IMR-90 (cell line): ENCODE measurements at regions not wholly inside any gene's neighbourhood (a gene's known extent, or its start where the extent isn't known, plus 50 kb on each side); places are given as distances from the start of the nearest gene placed in this dataset.

Experiments used
- ATAC-seq: fragments of 200-7000 bp; cut with Tn5 transposase; 2 replicates; pipeline ENCODE4 v1.9.1; 2020; ENCODE audit warnings: low read depth, mild to moderate bottlenecking, moderate library complexity
- BruUV-seq: library from RNA; stranded (reverse); fragments of 400-500 nt; replicated peaks from 2 replicates; lab custom pipeline; 2021; lab: Mats Ljungman, UMichigan
- CTCF ChIA-PET: fragments of 300-600 bp; formaldehyde crosslinking; extraction: SDS; loops from one replicate; lab custom pipeline; 2021; ENCODE audit warnings: antibody characterized with exemption; lab: Yijun Ruan, JAX
- POLR2A ChIA-PET: fragments of 300-600 bp; sonication (Branson Sonifier 250); formaldehyde crosslinking; loops from one replicate; lab custom pipeline; 2022; ENCODE audit warnings: antibody characterized with exemption; ENCODE audit not compliant: unreplicated experiment; lab: Charles Lee
- DNase-seq: peaks from one replicate; pipeline ENCODE4 v3.0.0; 2013
- H2AFZ ChIP-seq: replicated peaks from 2 replicates; pipeline ENCODE3; 2013; ENCODE audit warnings: low read length, mild to moderate bottlenecking; ENCODE audit not compliant: poor library complexity
- H2AK5ac ChIP-seq: 2 replicates; pipeline ENCODE4 v1.6.1; 2013; ENCODE audit warnings: low read depth, low read length, inconsistent platforms
- H2AK9ac ChIP-seq: replicated peaks from 2 replicates; pipeline ENCODE3; 2013; ENCODE audit warnings: mild to moderate bottlenecking, low read depth, low read length, moderate library complexity; ENCODE audit not compliant: poor library complexity
- H2BK120ac ChIP-seq: 2 replicates; pipeline ENCODE4 v1.6.1; 2013; ENCODE audit warnings: low read depth, low read length, inconsistent platforms
- H2BK15ac ChIP-seq: 3 replicates; pipeline ENCODE4 v1.6.1; 2013; ENCODE audit warnings: low read depth, low read length, inconsistent platforms
- H2BK20ac ChIP-seq: 2 replicates; pipeline ENCODE4 v1.6.1; 2013; ENCODE audit warnings: low read depth, mild to moderate bottlenecking, inconsistent platforms, low read length, moderate library complexity
- H2BK5ac ChIP-seq: 2 replicates; pipeline ENCODE4 v1.6.1; 2013; ENCODE audit warnings: mild to moderate bottlenecking, low read depth, low read length, inconsistent platforms; ENCODE audit not compliant: poor library complexity, severe bottlenecking
- H3K14ac ChIP-seq: replicated peaks from 2 replicates; pipeline ENCODE4 v1.6.1; 2013; ENCODE audit warnings: low read depth, low read length, inconsistent platforms
- H3K18ac ChIP-seq: 2 replicates; pipeline ENCODE4 v1.6.1; 2013; ENCODE audit warnings: low read depth, low read length, control low read depth
- H3K23ac ChIP-seq: 2 replicates; pipeline ENCODE4 v1.6.1; 2013; ENCODE audit warnings: low read depth, low read length, inconsistent platforms
- H3K27ac ChIP-seq: 2 replicates; pipeline ENCODE4 v1.5.1; 2013; ENCODE audit warnings: mild to moderate bottlenecking, control low read depth, low read length; ENCODE audit not compliant: insufficient read depth
- H3K27me3 ChIP-seq: 2 replicates; pipeline ENCODE4 v1.6.1; 2013; ENCODE audit warnings: low read length; ENCODE audit not compliant: control insufficient read depth, insufficient read depth
- H3K36me3 ChIP-seq: 2 replicates; pipeline ENCODE4 v1.6.1; 2013; ENCODE audit warnings: low read length, mixed read lengths; ENCODE audit not compliant: control insufficient read depth, insufficient read depth
- H3K4ac ChIP-seq: 2 replicates; pipeline ENCODE4 v1.6.1; 2013; ENCODE audit warnings: low read depth, low read length, inconsistent platforms
- H3K4me1 ChIP-seq: 2 replicates; pipeline ENCODE4 v1.6.1; 2013; ENCODE audit warnings: low read length, mixed read lengths; ENCODE audit not compliant: control insufficient read depth, insufficient read depth
- H3K4me2 ChIP-seq: 2 replicates; pipeline ENCODE4 v1.6.1; 2013; ENCODE audit warnings: low read depth, mild to moderate bottlenecking, control low read depth, low read length, moderate library complexity
- H3K4me3 ChIP-seq: 2 replicates; pipeline ENCODE4 v1.5.1; 2013; ENCODE audit warnings: low read depth, mild to moderate bottlenecking, control low read depth, low read length, moderate library complexity; ENCODE audit not compliant: insufficient read depth
- H3K56ac ChIP-seq: 2 replicates; pipeline ENCODE4 v1.6.1; 2013; ENCODE audit warnings: low read length, inconsistent platforms; ENCODE audit not compliant: insufficient read depth; ENCODE audit errors: extremely low read depth
- H3K79me1 ChIP-seq, 2 experiments: 2 replicates each; pipeline ENCODE4 v1.6.1; 2013; ENCODE audit warnings: low read length in 2 of 2, inconsistent platforms in 1 of 2, low read depth in 1 of 2
- H3K9ac ChIP-seq: 2 replicates; pipeline ENCODE4 v1.6.1; 2013; ENCODE audit warnings: low read depth, low read length, control low read depth
- H3K9me1 ChIP-seq: 2 replicates; pipeline ENCODE4 v1.6.1; 2013; ENCODE audit warnings: low read length, inconsistent platforms; ENCODE audit not compliant: insufficient read depth
- H3K9me3 ChIP-seq: 2 replicates; pipeline ENCODE4 v1.6.1; 2013; ENCODE audit warnings: low read length; ENCODE audit not compliant: control insufficient read depth, insufficient read depth
- H4K20me1 ChIP-seq: 2 replicates; pipeline ENCODE4 v1.6.1; 2013; ENCODE audit warnings: low read length, inconsistent platforms; ENCODE audit not compliant: insufficient read depth
- H4K5ac ChIP-seq: 2 replicates; pipeline ENCODE4 v1.6.1; 2013; ENCODE audit warnings: mild to moderate bottlenecking, low read depth, low read length, control low read depth
- H4K8ac ChIP-seq, 2 experiments: 2 replicates each; pipeline ENCODE4 v1.6.1; 2013; ENCODE audit warnings: low read depth in 2 of 2, low read length in 2 of 2, control low read depth in 1 of 2, inconsistent platforms in 1 of 2
- H4K91ac ChIP-seq: 2 replicates; pipeline ENCODE4 v1.6.1; 2013; ENCODE audit warnings: low read depth, low read length, inconsistent platforms; ENCODE audit not compliant: insufficient read depth
- FOS ChIP-seq: fragments of 150-350 bp; IDR thresholded peaks from 2 replicates; pipeline ENCODE4 v1.6.1; 2016; ENCODE audit warnings: low read depth, low read length
- MXI1 ChIP-seq: IDR thresholded peaks from 2 replicates; pipeline ENCODE4 v1.6.1; 2012; ENCODE audit warnings: low read depth, mild to moderate bottlenecking, low read length, moderate library complexity, borderline replicate concordance
- NFE2L2 ChIP-seq: fragments of 150-350 bp; IDR thresholded peaks from 2 replicates; pipeline ENCODE4 v1.6.1; 2016; ENCODE audit warnings: low read depth, mild to moderate bottlenecking, low read length
- POLR2A ChIP-seq: IDR thresholded peaks from 2 replicates; pipeline ENCODE4 v1.6.1; 2012; ENCODE audit warnings: mild to moderate bottlenecking, low read depth, low read length
- WGBS, 2 experiments: methylation state at CpG; one replicate each; pipeline versions ENCODE4 v1.1.5 to v1.1.7; 2013; ENCODE audit warnings: missing lambda C conversion rate in 2 of 2; ENCODE audit not compliant: insufficient read length in 1 of 2; ENCODE audit errors: extremely low coverage in 2 of 2; 5-methylcytosine and 5-hydroxymethylcytosine counted together
- dilution Hi-C: fragments of 300-500 bp; cut with HindIII; formaldehyde crosslinking; loops from one replicate; pipeline ENCODE4 v1.14.3; 2018; ENCODE audit warnings: low sequenced_read_pairs; ENCODE audit not compliant: unreplicated experiment
- in situ Hi-C: fragments of 300-500 bp; cut with MboI; formaldehyde crosslinking; loops from 3 replicates; pipeline ENCODE4 v1.14.3; 2019; ENCODE audit warnings: low sequenced_read_pairs, inconsistent platforms, mixed read lengths
- intact Hi-C: fragments of 100-400 bp; cut with micrococcal nuclease; formaldehyde crosslinking; loops from 2 replicates; pipeline ENCODE4 v1.10.0; 2022

DNA sequence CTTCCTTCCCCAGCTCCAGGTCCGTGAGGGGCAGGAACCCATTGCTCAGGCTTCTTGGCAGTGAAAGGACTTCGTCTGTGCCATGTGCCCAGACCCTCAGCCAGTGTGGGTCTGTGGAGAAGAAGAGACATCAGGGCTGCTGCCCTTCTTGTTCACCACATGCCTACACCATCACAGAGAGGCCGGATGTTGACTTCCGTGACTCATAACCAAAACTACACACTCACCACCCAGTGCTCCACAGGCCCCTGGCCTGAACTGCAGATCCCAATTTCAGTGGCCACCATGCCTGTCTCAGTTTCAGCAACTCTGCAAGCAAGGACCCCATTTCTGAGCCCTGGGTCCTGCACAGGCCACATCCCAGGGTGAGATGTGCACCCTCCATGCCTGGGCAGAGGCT lies 332.6 kb upstream of the SALL3 start:
- Histone ChIP-seq H4K5ac (no peak overlapping the region), H3K18ac (no peak overlapping the region), H3K79me1 (no peaks in the 10 kb centered on the region), H2AFZ (no peak overlapping the region), H2BK120ac (no peak overlapping the region), H3K56ac (no peak overlapping the region), H3K14ac (no peak overlapping the region), H2AK5ac (no peak overlapping the region), H3K9me1 (no peaks in the 10 kb centered on the region), H4K20me1 (no peaks in the 10 kb centered on the region), H3K27me3 (no peaks in the 10 kb centered on the region), H3K9me3 (peaks cover 56% of the 10 kb centered on the region), H3K23ac (no peak overlapping the region), H4K8ac (no peak overlapping the region), H3K4me3 (no peak overlapping the region), H3K27ac (no peak overlapping the region), H4K91ac (no peak overlapping the region), H2BK5ac (no peak overlapping the region), H2AK9ac (no peak overlapping the region), H3K4me1 (no peaks in the 10 kb centered on the region), H3K4me2 (no peak overlapping the region), H2BK20ac (no peak overlapping the region), H3K36me3 (no peaks in the 10 kb centered on the region), H3K9ac (no peak overlapping the region), H2BK15ac (no peak overlapping the region), H3K4ac (no peak overlapping the region)
- ATAC-seq (no peak), DNase-seq (no peak)
- no TSS peak for BruUV-seq
- intact Hi-C loops (no loop called here), in situ Hi-C loops (no loop called here), dilution Hi-C loops (no loop called here)
- 54% methylated on average over 2 of the region's 4 CpGs; no CpG with 5 or more reads in 1 of the 2 experiments for WGBS, 2 experiments
- TF ChIP-seq NFE2L2 (no peak), MXI1 (no peak), FOS (no peak), POLR2A (no peak)
- CTCF ChIA-PET = no interaction called here
- POLR2A ChIA-PET = no interaction called here
